Right lobe of liver (tissue), 4 donors: ENCODE measurements at regions not wholly inside any gene's neighbourhood (a gene's known extent, or its start where the extent isn't known, plus 50 kb on each side); places are given as distances from the start of the nearest gene placed in this dataset.

Experiments
- POLR2A ChIP-seq: fragments of 450-650 bp; IDR thresholded peaks from one replicate; pipeline ENCODE4 v1.6.1; 2017; ENCODE audit warnings: antibody characterized with exemption, mild to moderate bottlenecking
- TF ChIP-seq, protein P1 (sequence below), 4 donors: fragments of 200-600 bp in 3 of 4; fragments of 450-650 bp in 1 of 4; IDR thresholded peaks; one replicate each; pipeline versions ENCODE4 v1.5.1 to v1.8.0; 2016 to 2022; ENCODE audit warnings: antibody characterized with exemption in 4 of 4, mild to moderate bottlenecking in 2 of 4
- donor health status: DM: no; HTN: no; CAD: no.
- donor health status: DM: no; HTN: no; CAD: no.
- donor health status: DM: no; HTN: yes; CAD: no.

DNA sequence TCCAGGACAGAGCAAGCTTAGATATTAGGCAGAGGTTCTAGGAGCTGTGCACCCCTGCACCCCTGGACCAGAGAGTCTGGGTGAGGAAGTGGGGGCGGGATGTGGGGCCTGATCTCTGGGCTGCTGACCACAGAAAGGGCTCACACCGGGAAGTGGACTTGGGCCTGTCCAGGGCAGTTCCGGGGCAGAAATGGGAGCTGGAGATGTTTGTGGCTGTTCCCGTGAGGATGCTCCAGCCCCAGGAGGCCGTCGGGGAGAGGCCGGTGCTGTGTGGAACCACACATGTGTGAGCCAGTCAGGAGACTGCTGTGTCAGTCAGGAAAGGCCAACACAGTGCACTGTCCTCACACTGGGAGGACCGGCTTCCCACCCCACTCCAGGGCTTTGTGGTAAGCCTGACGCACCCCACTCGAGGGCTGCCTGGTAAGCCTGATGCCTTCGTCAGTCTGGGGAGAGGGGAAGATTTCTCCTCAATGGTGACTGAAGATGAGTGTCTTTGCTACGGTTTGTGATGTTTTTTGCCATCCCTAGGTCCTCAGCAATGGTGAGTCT, 741.0 kb downstream of the BRD1 start:
- TF ChIP-seq POLR2A: no peak
- TF ChIP-seq, protein P1, sequence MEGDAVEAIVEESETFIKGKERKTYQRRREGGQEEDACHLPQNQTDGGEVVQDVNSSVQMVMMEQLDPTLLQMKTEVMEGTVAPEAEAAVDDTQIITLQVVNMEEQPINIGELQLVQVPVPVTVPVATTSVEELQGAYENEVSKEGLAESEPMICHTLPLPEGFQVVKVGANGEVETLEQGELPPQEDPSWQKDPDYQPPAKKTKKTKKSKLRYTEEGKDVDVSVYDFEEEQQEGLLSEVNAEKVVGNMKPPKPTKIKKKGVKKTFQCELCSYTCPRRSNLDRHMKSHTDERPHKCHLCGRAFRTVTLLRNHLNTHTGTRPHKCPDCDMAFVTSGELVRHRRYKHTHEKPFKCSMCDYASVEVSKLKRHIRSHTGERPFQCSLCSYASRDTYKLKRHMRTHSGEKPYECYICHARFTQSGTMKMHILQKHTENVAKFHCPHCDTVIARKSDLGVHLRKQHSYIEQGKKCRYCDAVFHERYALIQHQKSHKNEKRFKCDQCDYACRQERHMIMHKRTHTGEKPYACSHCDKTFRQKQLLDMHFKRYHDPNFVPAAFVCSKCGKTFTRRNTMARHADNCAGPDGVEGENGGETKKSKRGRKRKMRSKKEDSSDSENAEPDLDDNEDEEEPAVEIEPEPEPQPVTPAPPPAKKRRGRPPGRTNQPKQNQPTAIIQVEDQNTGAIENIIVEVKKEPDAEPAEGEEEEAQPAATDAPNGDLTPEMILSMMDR (IDR thresholded peaks at IDR 0.05): no peak
